NCI-H2029 treated with DMSO at 0.1 percent for 48 hours (cell line): ENCODE measurements at regions not wholly inside any gene's neighbourhood (a gene's known extent, or its start where the extent isn't known, plus 50 kb on each side); places are given as distances from the start of the nearest gene placed in this dataset.
"Not testable (repeated sequence)": the region's sequence is repeated elsewhere in the genome, so short reads cannot be mapped to it uniquely, and the experiment has no call there.

ENCODE experiments used
- DNase-seq: peaks from one replicate; lab custom pipeline; 2025; lab: John Stamatoyannopoulos, UW

GRCh38 chr10:57959318-57960006 lies 308.2 kb downstream of the IPMK start:
- DNase-seq = no peak

DNA sequence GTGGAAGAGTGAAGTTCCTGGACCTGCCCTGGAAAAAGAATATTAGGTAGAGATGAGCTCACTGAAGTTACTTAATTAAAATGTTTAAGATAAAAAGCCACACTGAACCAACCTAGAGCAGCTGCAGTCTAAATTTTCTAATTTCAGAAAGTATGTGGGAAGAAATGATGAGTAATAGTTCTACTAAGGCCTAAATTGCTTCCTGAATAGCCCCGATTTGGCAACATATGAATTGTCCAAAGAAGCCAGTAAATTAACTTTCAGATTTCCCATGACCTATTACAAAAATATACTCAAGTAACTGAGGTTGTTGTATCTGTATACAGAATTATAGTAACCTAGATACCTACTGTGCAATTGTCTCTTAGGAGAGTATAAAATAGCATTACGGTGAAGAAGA lies 312.6 kb downstream of the IPMK start:
- no peak for DNase-seq

DNA sequence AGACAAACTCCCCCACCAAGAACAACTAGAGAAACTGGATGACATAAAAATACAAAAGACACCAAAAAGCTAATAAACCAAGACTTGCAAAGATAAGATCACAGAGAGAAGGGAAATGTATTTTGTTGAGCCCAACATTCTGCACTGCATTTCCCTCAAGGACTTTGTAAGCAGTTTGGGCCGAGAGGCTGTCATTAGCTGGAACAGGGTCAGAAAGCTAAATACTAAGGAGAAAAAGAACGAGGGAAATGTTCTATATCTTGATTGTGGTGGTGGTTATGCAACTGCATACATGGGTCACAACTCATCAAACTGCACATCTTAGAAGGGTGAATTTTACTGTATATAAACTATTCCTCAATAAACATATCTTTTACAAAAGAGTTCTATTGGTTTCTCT lies 315.0 kb downstream of the IPMK start:
- DNase-seq = no peak

DNA sequence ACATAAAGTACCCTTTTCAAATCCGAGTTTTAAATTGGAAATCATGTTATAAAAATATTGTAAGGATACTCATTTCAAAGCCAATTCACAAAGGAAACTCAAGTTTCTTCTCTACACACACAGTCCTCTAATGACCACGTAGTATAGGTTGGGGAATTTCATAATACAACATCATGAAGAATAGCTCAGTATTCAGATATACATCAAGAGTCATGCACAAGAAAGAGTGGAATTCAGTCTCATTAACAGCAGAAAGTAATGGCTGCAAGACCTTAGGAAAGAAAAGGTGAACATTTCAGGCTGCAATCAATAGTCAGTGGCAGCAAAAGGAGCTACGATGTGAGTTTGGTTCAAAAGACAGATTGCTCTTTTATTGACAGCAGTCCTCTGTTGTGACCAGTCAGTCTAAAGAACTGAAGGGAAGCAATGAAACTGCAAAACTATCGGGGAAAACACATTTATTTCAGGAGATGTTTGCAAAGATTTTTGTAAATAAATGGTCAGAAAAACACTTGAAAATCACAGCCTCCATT lies 317.2 kb downstream of the IPMK start:
- DNase-seq = no peak

- no peak for DNase-seq
These were observed 318.9 kb downstream of the IPMK start for GRCh38 chr10:57948796-57949195.

GRCh38 chr10:57946833-57947232 lies 320.9 kb downstream of the IPMK start:
- DNase-seq = no peak

DNA sequence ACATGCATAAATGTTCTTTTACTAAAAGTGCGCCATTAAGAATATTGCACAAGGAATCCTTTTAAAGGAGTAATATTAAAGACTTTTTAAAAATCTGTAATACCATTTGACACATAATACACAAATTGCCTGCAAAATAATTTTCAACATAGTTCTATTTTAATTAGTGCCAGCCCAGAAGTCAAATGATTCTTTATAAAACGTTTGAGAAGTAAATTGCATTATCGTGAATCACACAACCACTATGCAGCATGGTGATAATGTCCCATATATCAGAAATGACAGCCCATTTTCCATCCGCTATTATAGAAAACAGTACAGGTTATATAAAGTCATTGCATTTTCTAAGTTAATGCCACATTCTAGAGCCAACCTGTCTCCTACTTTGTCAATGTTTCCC lies 324.0 kb downstream of the IPMK start:
- no peak for DNase-seq

DNA sequence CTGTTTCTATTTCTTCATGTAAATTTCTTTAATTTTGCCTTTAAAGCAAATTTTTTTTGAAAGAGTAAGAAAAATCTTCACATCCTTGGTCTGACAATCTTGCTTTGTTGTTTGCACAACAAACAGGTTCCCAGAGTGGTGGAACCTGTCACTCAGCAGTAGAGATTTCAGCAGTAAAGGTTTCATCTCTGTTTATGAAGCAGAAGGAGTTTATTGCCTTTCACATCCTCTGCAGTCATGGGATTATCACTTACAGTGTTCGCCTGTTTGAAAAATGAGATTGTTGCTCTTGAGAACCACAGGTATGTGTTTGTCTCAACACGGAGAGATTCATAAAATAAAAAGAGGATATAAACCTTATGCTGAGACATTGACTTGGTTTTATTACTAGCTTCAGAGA lies 342.6 kb downstream of the IPMK start:
- DNase-seq = no peak

- DNase-seq = no peak
These were observed 346.6 kb downstream of the IPMK start for GRCh38 chr10:57921140-57921539.

GRCh38 chr10:57919864-57920263 lies 347.8 kb downstream of the IPMK start:
- no peak for DNase-seq

DNA sequence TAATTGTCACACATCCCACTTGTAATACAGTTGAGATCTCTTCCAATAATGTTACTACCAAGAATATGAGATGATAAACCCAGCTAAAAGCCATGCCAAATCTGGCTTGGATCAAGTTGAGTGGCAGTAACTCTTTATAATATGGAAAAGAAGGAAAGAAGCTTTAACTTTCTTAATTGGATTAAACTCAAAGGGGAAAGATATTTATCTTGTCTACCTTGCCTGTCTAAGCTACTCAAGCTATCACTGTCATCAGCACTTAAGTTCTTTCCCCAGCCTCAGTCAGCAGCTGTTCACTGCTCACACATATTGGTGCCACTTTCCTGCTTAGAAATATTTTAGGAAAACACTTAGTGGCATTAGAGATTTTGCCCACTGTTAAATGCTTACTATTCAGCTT lies 350.7 kb downstream of the IPMK start:
- DNase-seq = no peak

- no peak for DNase-seq
These were observed 361.8 kb downstream of the IPMK start for GRCh38 chr10:57905861-57906260.

DNA sequence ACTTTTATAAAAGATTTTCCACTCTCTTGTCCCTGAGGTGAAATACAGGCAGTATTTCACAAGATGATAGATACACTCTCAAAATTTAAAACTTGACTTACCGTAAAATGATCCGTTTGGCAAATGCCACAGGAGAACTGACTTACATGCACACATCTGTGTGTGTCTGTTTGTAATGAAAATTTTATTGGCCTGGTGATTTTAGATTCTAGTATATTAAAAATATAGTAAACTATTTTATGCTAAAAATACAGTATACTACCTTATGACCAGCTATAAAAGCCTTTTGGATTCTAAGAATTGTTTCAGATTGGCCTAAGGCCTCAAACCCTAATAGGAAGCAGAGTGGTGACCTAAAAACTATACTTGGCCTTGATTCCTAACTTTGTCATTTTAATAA lies 362.7 kb downstream of the IPMK start:
- DNase-seq = no peak

- no peak for DNase-seq
These were observed 369.5 kb downstream of the IPMK start for GRCh38 chr10:57898231-57898630.

GRCh38 chr10:57897611-57898010 lies 370.1 kb downstream of the IPMK start:
- no peak for DNase-seq

GRCh38 chr10:57894361-57894760 lies 373.3 kb downstream of the IPMK start:
- no peak for DNase-seq

DNA sequence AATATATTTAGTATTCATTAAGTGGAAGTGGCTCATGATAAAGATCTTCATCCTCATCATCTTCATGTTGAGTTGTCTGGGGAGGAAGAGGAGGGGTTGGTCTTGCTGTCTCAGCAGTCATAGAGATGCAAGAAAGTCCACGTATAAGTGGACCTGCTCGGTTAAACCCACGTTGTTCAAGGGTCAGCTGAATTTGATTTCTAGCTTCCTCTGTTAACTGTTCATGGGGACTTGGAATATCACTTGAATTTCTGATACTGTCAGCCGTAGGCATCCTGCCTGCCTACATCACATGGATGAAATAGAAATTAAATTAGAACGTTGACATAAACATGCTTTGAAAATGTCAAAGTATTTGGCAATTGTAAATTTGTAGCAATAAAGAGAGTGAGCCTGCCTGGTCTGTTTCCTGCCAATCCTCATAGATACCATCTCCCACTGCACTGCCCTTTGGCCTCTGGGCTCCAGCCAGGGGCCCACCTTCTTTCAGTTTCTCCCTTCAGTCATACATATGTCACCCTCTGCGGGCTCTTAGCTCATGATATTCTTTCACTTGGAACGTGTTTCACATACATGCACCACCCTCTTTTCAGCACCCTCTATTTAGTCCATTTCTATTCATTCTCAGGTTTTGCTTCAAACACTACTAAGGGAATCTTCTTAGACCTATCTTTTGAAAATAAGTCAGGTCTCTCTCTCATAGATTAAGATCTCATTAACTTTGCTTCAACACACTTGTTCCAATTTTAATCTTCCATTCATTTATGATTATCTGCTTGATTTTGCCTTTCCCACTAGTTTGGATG lies 376.3 kb downstream of the IPMK start:
- DNase-seq = no peak

DNA sequence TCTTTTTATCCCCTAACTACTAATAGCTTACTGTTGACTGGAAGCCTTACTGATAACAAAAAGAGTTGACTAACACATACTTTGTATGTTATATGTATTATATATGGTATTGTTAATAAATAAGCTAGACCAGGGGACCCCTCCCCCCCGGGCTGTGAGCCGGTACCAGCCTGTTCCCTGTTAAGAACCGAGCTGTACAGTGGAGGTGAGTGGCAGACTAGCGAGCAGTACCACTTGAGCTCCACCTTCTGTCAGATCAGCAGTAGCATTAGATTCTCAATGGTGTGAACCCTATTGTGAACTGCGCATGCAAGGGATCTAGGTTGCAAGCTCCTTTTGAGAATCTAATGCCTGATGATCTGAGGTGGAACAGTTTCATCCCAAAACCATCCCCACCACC lies 377.0 kb downstream of the IPMK start:
- DNase-seq = no peak

DNA sequence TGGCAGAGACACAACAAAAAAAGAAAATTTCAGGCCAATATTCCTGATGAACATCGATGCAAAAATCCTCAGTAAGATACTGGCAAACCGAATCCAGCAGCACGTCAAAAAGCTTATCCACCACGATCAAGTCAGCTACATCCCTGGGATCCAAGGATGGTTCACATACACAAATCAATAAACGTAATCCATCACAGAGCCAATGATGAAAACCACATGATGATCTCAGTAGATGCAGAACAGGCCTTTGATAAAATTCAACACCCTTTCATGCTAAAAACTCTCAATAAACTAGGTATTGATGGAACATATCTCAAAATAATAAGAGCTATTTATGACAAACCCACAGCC lies 382.1 kb downstream of the IPMK start:
- not testable (repeated sequence) for DNase-seq

DNA sequence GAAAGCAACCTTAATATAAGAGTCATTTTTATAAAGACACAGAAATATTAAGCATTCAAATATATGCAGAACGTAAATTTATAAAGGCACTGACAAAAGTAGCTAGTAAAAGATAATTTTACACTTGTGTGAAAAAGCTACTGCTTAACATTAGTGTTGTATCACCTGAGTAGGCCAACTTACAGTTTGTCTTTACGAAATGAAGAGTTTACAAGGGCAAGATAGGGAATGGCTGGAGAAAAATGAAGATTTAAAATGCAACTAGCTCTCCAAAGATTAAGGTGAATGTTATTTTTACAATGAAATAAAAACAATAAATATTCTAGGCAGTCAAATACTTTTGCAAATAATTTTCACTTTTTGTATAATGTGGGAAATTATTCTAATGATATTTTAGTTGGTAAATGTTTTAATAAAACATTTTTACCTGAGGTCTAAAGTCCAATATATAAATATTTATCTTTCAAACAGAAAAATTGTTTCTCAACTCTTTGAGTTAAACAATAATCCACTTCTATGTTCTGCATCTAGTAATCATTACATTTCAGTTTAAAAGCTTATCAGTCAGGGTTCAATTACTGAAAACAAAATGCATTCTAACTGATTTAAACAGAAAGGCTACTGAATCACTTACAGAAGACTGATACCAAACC lies 382.6 kb downstream of the IPMK start:
- DNase-seq = no peak

DNA sequence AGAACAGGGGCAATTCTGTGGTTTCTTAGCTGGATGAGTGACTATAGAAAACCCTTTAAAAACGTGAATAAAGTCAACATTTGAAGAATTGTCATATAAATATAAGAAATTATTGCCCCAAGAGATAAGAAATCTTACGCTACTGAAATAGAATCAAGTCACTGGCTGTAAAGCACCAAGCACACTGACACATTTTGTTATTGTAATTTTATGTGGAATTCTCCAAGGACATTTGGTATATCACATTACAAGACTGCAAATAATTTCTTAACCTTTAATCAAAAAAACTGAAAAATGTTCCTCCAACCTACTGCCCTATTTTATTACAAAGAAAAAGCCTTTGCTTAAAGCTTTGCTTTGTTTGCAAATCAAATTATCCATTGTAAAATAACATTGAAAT lies 383.3 kb downstream of the IPMK start:
- DNase-seq = no peak

GRCh38 chr10:57880446-57881227 lies 387.1 kb downstream of the IPMK start:
- no peak for DNase-seq
